Loucy (cell line): ENCODE measurements at regions not wholly inside any gene's neighbourhood (a gene's known extent, or its start where the extent isn't known, plus 50 kb on each side); places are given as distances from the start of the nearest gene placed in this dataset.

ENCODE experiments used
- CTCF ChIP-seq: fragments of 200-600 bp; sonication (generic); conservative IDR thresholded peaks from 2 replicates; pipeline ENCODE4 v1.5.1; 2014; ENCODE audit warnings: mild to moderate bottlenecking, antibody characterized with exemption, low read length
- EZH2phosphoT487 ChIP-seq: fragments of 200-600 bp; IDR thresholded peaks from 2 replicates; pipeline ENCODE4 v1.6.1; 2018; ENCODE audit warnings: antibody characterized with exemption, mild to moderate bottlenecking, moderate library complexity, borderline replicate concordance

- TF ChIP-seq CTCF (no peak), EZH2phosphoT487 (no peak)
Observed at GRCh38 chr12:127205781-127206555, 1061.0 kb upstream of the TMEM132C start.
